Common myeloid progenitor, CD34-positive (primary cell): ENCODE measurements at regions not wholly inside any gene's neighbourhood (a gene's known extent, or its start where the extent isn't known, plus 50 kb on each side); places are given as distances from the start of the nearest gene placed in this dataset.
"Not testable (repeated sequence)": the region's sequence is repeated elsewhere in the genome, so short reads cannot be mapped to it uniquely, and the experiment has no call there.

Experiments
- CTCF ChIA-PET: fragments of 350-600 bp; sonication (Branson Sonifier 250); formaldehyde crosslinking; loops from one replicate; lab custom pipeline; 2021; ENCODE audit warnings: antibody characterized with exemption; lab: Charles Lee
- POLR2A ChIA-PET: fragments of 350-600 bp; sonication (Branson Sonifier 250); formaldehyde crosslinking; loops from one replicate; lab custom pipeline; 2021; ENCODE audit warnings: antibody characterized with exemption; lab: Charles Lee
- DNase-seq, 3 donors: peaks; one replicate each; pipeline versions ENCODE4 v3.0.0 to v3.0.0-alpha.2; 2013
- H3K27ac ChIP-seq, 2 experiments: 1 replicate in 1 of 2; 2 replicates in 1 of 2; pipeline ENCODE4 v1.7.0; 2013; ENCODE audit warnings: inconsistent platforms in 2 of 2, low read length in 2 of 2, mild to moderate bottlenecking in 2 of 2, low read depth in 1 of 2, moderate library complexity in 1 of 2; ENCODE audit not compliant: severe bottlenecking in 2 of 2, insufficient read depth in 1 of 2, poor library complexity in 1 of 2
- H3K27me3 ChIP-seq, 5 experiments: replicated peaks in 2 of 5; 1 replicate in 3 of 5; 2 replicates in 2 of 5; pipeline versions ENCODE4 v1.6.1 to v1.7.0; 2013; ENCODE audit warnings: low read length in 4 of 5, mild to moderate bottlenecking in 2 of 5, moderate library complexity in 2 of 5, inconsistent platforms in 1 of 5; ENCODE audit not compliant: insufficient read depth in 5 of 5, control insufficient read depth in 4 of 5
- H3K36me3 ChIP-seq, 4 experiments: 1 replicate in 2 of 4; 2 replicates in 2 of 4; pipeline versions ENCODE4 v1.6.1 to v1.7.0; 2013; ENCODE audit warnings: low read length in 3 of 4, control low read depth in 1 of 4, mild to moderate bottlenecking in 1 of 4; ENCODE audit not compliant: control insufficient read depth in 4 of 4, insufficient read depth in 4 of 4
- H3K4me1 ChIP-seq, 4 experiments: 1 replicate in 3 of 4; 2 replicates in 1 of 4; pipeline versions ENCODE4 v1.6.1 to v1.7.1; 2013; ENCODE audit warnings: low read length in 3 of 4, mild to moderate bottlenecking in 3 of 4, control low read depth in 1 of 4, inconsistent platforms in 1 of 4, moderate library complexity in 1 of 4; ENCODE audit not compliant: control insufficient read depth in 4 of 4, insufficient read depth in 4 of 4; ENCODE audit errors: control extremely low read depth in 1 of 4
- H3K4me3 ChIP-seq, 7 experiments: 1 replicate in 4 of 7; 2 replicates in 3 of 7; pipeline versions ENCODE4 v1.5.1 to v1.7.0; 2013; ENCODE audit warnings: mild to moderate bottlenecking in 7 of 7, low read length in 6 of 7, moderate library complexity in 6 of 7, inconsistent platforms in 2 of 7, low read depth in 2 of 7, control low read depth in 1 of 7; ENCODE audit not compliant: insufficient read depth in 4 of 7, control insufficient read depth in 1 of 7; ENCODE audit errors: extremely low read depth in 1 of 7
- H3K9me3 ChIP-seq, 5 experiments: 1 replicate in 4 of 5; 2 replicates in 1 of 5; pipeline versions ENCODE4 v1.6.1 to v1.7.1; 2013; ENCODE audit warnings: low read length in 4 of 5, mild to moderate bottlenecking in 2 of 5, inconsistent platforms in 1 of 5, low read depth in 1 of 5, moderate library complexity in 1 of 5; ENCODE audit not compliant: control insufficient read depth in 4 of 5, insufficient read depth in 2 of 5; ENCODE audit errors: control extremely low read depth in 1 of 5
- WGBS: methylation state at CpG from one replicate; pipeline ENCODE4 v1.1.5; 2013; ENCODE audit not compliant: insufficient coverage; 5-methylcytosine and 5-hydroxymethylcytosine counted together

- H3K4me3 ChIP-seq, H3K27ac ChIP-seq, POLR2A ChIA-PET, H3K27me3 ChIP-seq, DNase-seq, H3K36me3 ChIP-seq: not testable (repeated sequence)
- Histone ChIP-seq H3K9me3 (peaks cover 0 to 11% (median 0%) of the 10 kb centered on the region in 5 experiments), H3K4me1 (peaks cover 7 to 31% (median 13%) of the 10 kb centered on the region in 4 experiments)
- CTCF ChIA-PET: interaction anchor here (1.7 to 2.5 kb wide), 5 partner anchors 10 to 180 kb away, joined by 3 to 8 read pairs (median 8); no protein-coding TSS in a partner anchor
- WGBS: 100% methylated on average over 2 of the region's 2 CpGs
Observed at GRCh38 chr2:58752507-58752906, 511.4 kb upstream of the FANCL start.

GRCh38 chr2:58751676-58752075, 510.6 kb upstream of the FANCL start:
- H3K4me3 ChIP-seq, DNase-seq, H3K36me3 ChIP-seq, H3K27ac ChIP-seq, POLR2A ChIA-PET, CTCF ChIA-PET, H3K27me3 ChIP-seq: not testable (repeated sequence)
- 100% methylated on average over 1 of the region's 3 CpGs for WGBS
- Histone ChIP-seq H3K9me3 (peaks cover 0 to 11% (median 0%) of the 10 kb centered on the region in 5 experiments), H3K4me1 (peaks cover 2 to 25% (median 7%) of the 10 kb centered on the region in 4 experiments)

- no peak overlapping the region for H3K4me3 ChIP-seq
- ChIA-PET POLR2A (no interaction called here), CTCF (interaction anchor here (1.2 kb wide), 1 partner anchor 17 kb away, joined by 3 read pairs; no protein-coding TSS in a partner anchor)
- H3K27ac ChIP-seq: no peak overlapping the region
- H3K9me3 ChIP-seq: peaks cover 0 to 16% (median 1%) of the 10 kb centered on the region in 5 experiments
- no peak for DNase-seq
- no peaks in the 10 kb centered on the region for H3K27me3 ChIP-seq
- peaks cover 0 to 7% (median 1%) of the 10 kb centered on the region in 4 experiments for H3K36me3 ChIP-seq
- H3K4me1 ChIP-seq: peaks cover 0 to 14% (median 1%) of the 10 kb centered on the region in 4 experiments
Observed at GRCh38 chr2:58749041-58749440, 507.9 kb upstream of the FANCL start.

GRCh38 chr2:58745334-58745733, 504.2 kb upstream of the FANCL start:
- H3K9me3 ChIP-seq, DNase-seq, H3K36me3 ChIP-seq, H3K27me3 ChIP-seq, POLR2A ChIA-PET, H3K4me3 ChIP-seq, H3K27ac ChIP-seq: not testable (repeated sequence)
- CTCF ChIA-PET: interaction anchor here (1.3 to 2.1 kb wide), 2 partner anchors 13 to 27 kb away, joined by 3 to 5 read pairs; no protein-coding TSS in a partner anchor
- H3K4me1 ChIP-seq: peaks cover 0 to 11% (median 6%) of the 10 kb centered on the region in 4 experiments
- 92% methylated on average over 2 of the region's 2 CpGs for WGBS

- peaks cover 0 to 2% (median 0%) of the 10 kb centered on the region in 4 experiments for H3K36me3 ChIP-seq
- ChIA-PET POLR2A (no interaction called here), CTCF (interaction anchor here (1.1 to 1.7 kb wide), 2 partner anchors 8 to 126 kb away, joined by 3 to 5 read pairs; no protein-coding TSS in a partner anchor)
- H3K27me3 ChIP-seq: no peaks in the 10 kb centered on the region
- peak overlapping the region in 1 of 2 experiments; percentile 5 for H3K27ac ChIP-seq
- H3K9me3 ChIP-seq: peaks cover 0 to 6% (median 0%) of the 10 kb centered on the region in 5 experiments
- DNase-seq: peak in 2 of 3 donors; percentile 44 to 60
- H3K4me1 ChIP-seq: peaks cover 0 to 43% (median 27%) of the 10 kb centered on the region in 4 experiments
- WGBS: 7% methylated on average over 1 of the region's 1 CpG
- H3K4me3 ChIP-seq: peak overlapping the region in 2 of 7 experiments; percentile 63 to 71
Observed at GRCh38 chr2:58740426-58740825, 499.3 kb upstream of the FANCL start.

- ChIA-PET CTCF (interaction anchor here (1.1 to 2.6 kb wide), 7 partner anchors 7 to 125 kb away, joined by 3 to 8 read pairs (median 4); no protein-coding TSS in a partner anchor), POLR2A (interaction anchor here (1.5 kb wide), 1 partner anchor 18 kb away, joined by 3 read pairs; no protein-coding TSS in a partner anchor)
- Histone ChIP-seq H3K4me3 (peak overlapping the region in 3 of 7 experiments; percentile 11 to 71 (median 63)), H3K9me3 (peaks cover 0 to 2% (median 0%) of the 10 kb centered on the region in 5 experiments), H3K27me3 (no peaks in the 10 kb centered on the region), H3K36me3 (no peaks in the 10 kb centered on the region), H3K27ac (no peak overlapping the region), H3K4me1 (peaks cover 11 to 57% (median 39%) of the 10 kb centered on the region in 4 experiments)
- 100% methylated on average over 1 of the region's 1 CpG for WGBS
- DNase-seq: peak in 2 of 3 donors; percentile 45 to 63
Observed at GRCh38 chr2:58739033-58739432, 497.9 kb upstream of the FANCL start.

- Histone ChIP-seq H3K36me3 (no peaks in the 10 kb centered on the region), H3K27ac (peak overlapping the region; percentile 35 to 92), H3K4me3 (no peak overlapping the region), H3K9me3 (no peaks in the 10 kb centered on the region), H3K27me3 (no peaks in the 10 kb centered on the region), H3K4me1 (peaks cover 26 to 90% (median 69%) of the 10 kb centered on the region in 4 experiments)
- CTCF ChIA-PET: interaction anchor here (1.2 to 3.5 kb wide), 4 partner anchors 9 to 21 kb away, joined by 3 to 8 read pairs (median 5); no protein-coding TSS in a partner anchor
- POLR2A ChIA-PET: no interaction called here
- 85% methylated on average over 1 of the region's 1 CpG for WGBS
- peak in 2 of 3 donors; percentile 54 to 76 for DNase-seq
Observed at GRCh38 chr2:58734365-58734764, 493.2 kb upstream of the FANCL start.
